AG09319 (cell line): ENCODE measurements at regions not wholly inside any gene's neighbourhood (a gene's known extent, or its start where the extent isn't known, plus 50 kb on each side); places are given as distances from the start of the nearest gene placed in this dataset.

Source experiments
- DNase-seq: peaks from one replicate; pipeline ENCODE4 v3.0.0-alpha.2; 2010; ENCODE audit warnings: low read depth; ENCODE audit errors: extremely low read depth
- CTCF ChIP-seq: IDR thresholded peaks from 2 replicates; pipeline ENCODE4 v1.5.1; 2011; ENCODE audit warnings: low read depth, mild to moderate bottlenecking, inconsistent platforms, low read length, moderate library complexity

DNA sequence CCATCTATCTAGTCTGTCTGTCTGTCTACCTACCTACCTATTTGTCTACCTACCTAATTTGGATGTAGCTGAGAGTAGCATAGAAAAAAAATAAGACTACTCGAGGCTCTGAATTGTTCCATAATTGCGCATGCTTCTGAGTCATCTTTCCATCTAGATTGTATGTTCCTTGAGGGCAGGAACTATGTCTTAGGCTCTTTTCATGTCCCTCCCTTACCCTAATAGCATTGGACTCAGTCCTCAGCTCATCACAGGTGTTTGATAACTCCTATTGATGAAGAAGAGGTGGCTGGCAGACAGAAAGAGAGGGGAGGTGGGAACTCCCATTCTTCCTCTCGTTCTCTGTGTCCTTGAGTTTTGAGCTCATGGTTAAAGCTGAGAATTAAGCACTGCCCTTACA, 263.7 kb downstream of the TTC6 start:
- DNase-seq: no peak

DNA sequence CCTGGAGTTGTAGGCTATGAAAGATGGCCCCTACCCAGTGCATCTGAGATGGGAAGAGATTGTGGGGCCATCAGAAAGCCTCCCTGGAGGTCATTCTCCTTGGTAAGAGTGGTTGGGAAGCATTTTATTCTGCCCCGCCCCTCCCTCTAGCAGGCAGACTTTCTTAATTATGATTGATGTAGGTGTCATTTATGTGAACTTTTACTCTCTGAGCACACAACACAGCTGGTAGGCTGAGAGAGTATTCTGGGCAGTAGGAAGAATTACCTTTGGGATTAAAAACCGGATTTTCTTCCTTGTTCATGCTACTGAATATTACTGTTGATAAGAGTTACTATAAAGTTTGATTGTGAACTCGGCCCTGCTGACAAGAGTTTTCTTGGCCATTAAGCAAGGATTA, 266.8 kb downstream of the TTC6 start:
- TF ChIP-seq CTCF: no peak
- no peak for DNase-seq

More for the DNA sequence above, 263.7 kb downstream of the TTC6 start:
- TF ChIP-seq CTCF: no peak

DNA sequence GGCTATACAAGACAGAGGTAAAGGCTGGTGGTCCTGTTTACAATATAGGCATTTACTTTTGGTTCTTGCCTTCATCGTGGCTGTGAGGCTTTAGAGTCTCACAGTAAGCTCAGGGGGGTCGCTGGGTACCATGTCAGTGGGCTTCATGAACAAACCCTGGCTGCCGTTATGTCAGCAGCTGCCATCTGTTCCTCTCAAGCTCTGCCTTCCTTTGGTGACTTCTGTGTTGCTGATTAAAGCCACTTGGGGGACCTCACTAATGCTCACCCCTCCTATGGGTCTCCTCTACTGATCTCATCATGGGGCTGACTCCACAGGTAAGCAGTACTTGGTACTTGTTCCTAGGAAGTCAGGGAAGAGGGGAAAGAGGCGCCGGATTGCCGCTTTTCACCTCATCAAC, 268.7 kb downstream of the TTC6 start:
- DNase-seq: no peak
- TF ChIP-seq CTCF: no peak

DNA sequence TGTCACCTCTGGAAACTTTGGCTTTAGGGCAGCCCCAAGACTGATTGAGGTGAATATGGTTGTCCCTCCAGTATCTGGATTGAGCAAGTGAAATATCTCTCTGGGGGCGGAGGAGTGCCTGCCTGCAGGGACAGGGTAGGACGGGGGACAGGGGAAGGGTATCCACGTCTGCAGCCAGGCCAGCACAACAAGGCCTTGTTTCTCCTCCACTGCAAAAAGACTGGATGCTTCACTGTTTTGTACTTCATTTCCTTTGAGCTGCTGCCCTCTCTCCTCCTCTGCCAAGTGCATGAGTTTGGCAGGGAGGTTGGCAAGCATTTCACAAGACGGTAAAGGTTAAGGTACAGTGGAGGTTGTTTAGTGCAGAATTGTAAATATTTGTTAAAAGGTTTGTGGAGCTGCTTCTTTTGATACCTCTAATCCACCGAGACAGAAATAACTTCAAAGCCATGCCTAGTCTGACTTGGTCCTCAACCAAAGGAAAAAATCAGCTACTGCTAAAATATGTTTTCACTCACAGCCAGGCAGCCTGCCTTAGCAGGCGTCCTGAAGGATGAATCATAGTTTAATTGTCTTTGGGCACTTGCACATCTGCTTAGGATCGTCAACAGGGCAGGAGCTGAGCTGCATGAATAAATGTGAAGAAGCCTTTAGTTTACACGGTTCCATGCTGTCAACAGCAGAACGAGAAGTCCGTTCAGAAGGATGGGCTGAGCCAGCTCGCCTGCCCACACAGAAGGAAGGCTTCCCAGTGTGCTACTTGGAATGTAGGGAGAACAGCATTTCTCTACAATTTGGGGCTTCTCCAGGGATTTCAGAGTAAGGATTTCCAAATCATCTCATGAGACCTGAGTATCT, 269.7 kb downstream of the TTC6 start:
- TF ChIP-seq CTCF: no peak
- DNase-seq: peak; percentile 14

DNA sequence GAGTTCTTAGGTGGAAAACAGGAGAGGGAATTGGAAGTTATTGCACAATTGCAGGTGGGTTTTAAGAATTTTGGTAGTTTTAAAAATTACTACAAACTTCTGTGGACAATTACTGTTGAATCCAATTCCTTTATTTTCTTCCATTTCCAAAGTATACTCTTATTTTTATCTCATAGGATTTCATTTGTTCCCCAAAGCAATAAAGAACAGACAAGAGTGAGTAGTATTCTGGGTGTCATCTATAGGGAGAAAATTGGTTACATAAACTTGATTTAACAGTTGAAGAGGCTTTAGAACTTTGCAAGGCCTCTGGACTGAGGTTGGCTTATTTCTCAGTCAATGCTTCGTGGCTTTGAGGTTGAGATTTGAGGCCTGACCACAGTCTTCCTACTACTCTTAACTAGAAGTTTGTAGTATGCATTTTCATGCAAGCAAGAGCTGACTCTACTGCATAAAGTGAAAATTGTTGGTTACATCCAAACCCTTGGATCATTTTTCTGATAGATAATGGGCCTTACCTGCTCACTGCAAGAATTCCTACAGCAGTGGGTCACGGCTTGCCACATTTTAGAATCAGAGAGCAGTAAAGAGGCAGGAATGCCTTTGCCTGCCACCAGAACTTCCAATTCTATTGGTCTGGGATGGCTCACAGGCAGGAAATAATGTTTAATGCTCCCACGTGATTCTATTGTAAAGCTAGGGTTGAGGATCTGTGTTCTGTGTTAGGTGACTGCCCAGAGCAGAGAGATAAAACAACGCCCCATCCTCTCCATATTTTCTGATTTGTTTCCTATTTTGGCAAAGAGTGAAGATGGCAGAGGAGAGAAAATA, 270.5 kb downstream of the TTC6 start:
- no peak for DNase-seq
- TF ChIP-seq CTCF: no peak

GRCh38 chr14:37869633-37870032, 274.2 kb downstream of the TTC6 start:
- TF ChIP-seq CTCF: no peak
- no peak for DNase-seq

GRCh38 chr14:37870170-37870569, 274.7 kb downstream of the TTC6 start:
- DNase-seq: no peak
- no peak for TF ChIP-seq CTCF
